H9 (cell line): ENCODE measurements at regions not wholly inside any gene's neighbourhood (a gene's known extent, or its start where the extent isn't known, plus 50 kb on each side); places are given as distances from the start of the nearest gene placed in this dataset.

Experiments used
- DNase-seq: peaks from one replicate; pipeline ENCODE4 v3.0.0-alpha.2; 2017
- H2AFZ ChIP-seq: one replicate; pipeline ENCODE4 v1.6.1; 2013; ENCODE audit warnings: mild to moderate bottlenecking, low read length, control low read depth, moderate library complexity
- H2AK5ac ChIP-seq: 2 replicates; pipeline ENCODE4 v1.6.1; 2013; ENCODE audit warnings: low read length, control low read depth, mixed read lengths; ENCODE audit not compliant: insufficient read length
- H2BK120ac ChIP-seq: one replicate; pipeline ENCODE4 v1.6.1; 2013; ENCODE audit warnings: low read depth, mild to moderate bottlenecking, low read length, control low read depth, inconsistent platforms; ENCODE audit not compliant: poor library complexity, severe bottlenecking
- H2BK12ac ChIP-seq: 2 replicates; pipeline ENCODE4 v1.6.1; 2013; ENCODE audit warnings: low read length, control low read depth, mixed read lengths, low read depth; ENCODE audit not compliant: insufficient read length
- H2BK15ac ChIP-seq: 2 replicates; pipeline ENCODE4 v1.6.1; 2013; ENCODE audit warnings: low read depth, low read length, control low read depth
- H2BK20ac ChIP-seq: one replicate; pipeline ENCODE4 v1.6.1; 2013; ENCODE audit warnings: low read depth, mild to moderate bottlenecking, low read length, control low read depth, inconsistent platforms; ENCODE audit not compliant: poor library complexity, severe bottlenecking
- H2BK5ac ChIP-seq: 2 replicates; pipeline ENCODE4 v1.6.1; 2013; ENCODE audit warnings: low read length, control low read depth, mixed read lengths; ENCODE audit not compliant: insufficient read length
- H3K14ac ChIP-seq: 2 replicates; pipeline ENCODE4 v1.6.1; 2013; ENCODE audit warnings: low read length, control low read depth; ENCODE audit not compliant: insufficient read depth
- H3K18ac ChIP-seq: 2 replicates; pipeline ENCODE4 v1.6.1; 2013; ENCODE audit warnings: low read depth, mild to moderate bottlenecking, mixed read lengths, low read length, control low read depth; ENCODE audit not compliant: insufficient read length
- H3K23ac ChIP-seq: 2 replicates; pipeline ENCODE4 v1.6.1; 2013; ENCODE audit warnings: low read length, control low read depth, mixed read lengths, low read depth; ENCODE audit not compliant: insufficient read length
- H3K23me2 ChIP-seq: 2 replicates; pipeline ENCODE4 v1.6.1; 2013; ENCODE audit warnings: low read depth, mild to moderate bottlenecking, mixed read lengths, low read length, control low read depth; ENCODE audit not compliant: insufficient read length, poor library complexity, severe bottlenecking
- H3K27ac ChIP-seq: 2 replicates; pipeline ENCODE4 v1.5.1; 2013; ENCODE audit warnings: low read length, control low read depth, mixed read lengths, low read depth; ENCODE audit not compliant: insufficient read length
- H3K27me3 ChIP-seq: 2 replicates; pipeline ENCODE4 v1.6.1; 2013; ENCODE audit warnings: low read length, control low read depth, inconsistent platforms; ENCODE audit not compliant: insufficient read depth
- H3K4ac ChIP-seq: 2 replicates; pipeline ENCODE4 v1.6.1; 2013; ENCODE audit warnings: low read depth, mild to moderate bottlenecking, control low read depth, inconsistent platforms, low read length, moderate library complexity
- H3K4me1 ChIP-seq: 2 replicates; pipeline ENCODE4 v1.6.1; 2013; ENCODE audit warnings: low read length, control low read depth, inconsistent platforms; ENCODE audit not compliant: insufficient read depth
- H3K4me2 ChIP-seq: 2 replicates; pipeline ENCODE4 v1.6.1; 2013; ENCODE audit warnings: low read length, control low read depth, mixed read lengths; ENCODE audit not compliant: insufficient read length, insufficient read depth
- H3K56ac ChIP-seq: 2 replicates; pipeline ENCODE4 v1.6.1; 2013; ENCODE audit warnings: low read depth, mild to moderate bottlenecking, mixed read lengths, low read length, control low read depth; ENCODE audit not compliant: insufficient read length
- H3K79me1 ChIP-seq: 2 replicates; pipeline ENCODE4 v1.6.1; 2013; ENCODE audit warnings: low read depth, mild to moderate bottlenecking, moderate library complexity, low read length, control low read depth, inconsistent platforms; ENCODE audit not compliant: insufficient read depth, poor library complexity, severe bottlenecking
- H3K79me2 ChIP-seq: 2 replicates; pipeline ENCODE4 v1.6.1; 2013; ENCODE audit warnings: low read length, control low read depth, inconsistent platforms; ENCODE audit not compliant: insufficient read depth
- H3K9ac ChIP-seq: 2 replicates; pipeline ENCODE4 v1.6.1; 2013; ENCODE audit warnings: low read length, control low read depth, mixed read lengths; ENCODE audit not compliant: insufficient read length; ENCODE audit errors: extremely low read depth
- H3K9me3 ChIP-seq: one replicate; pipeline ENCODE4 v1.6.1; 2013; ENCODE audit warnings: low read depth, low read length, inconsistent platforms; ENCODE audit not compliant: control insufficient read depth
- H3T11ph ChIP-seq: one replicate; pipeline ENCODE4 v1.6.1; 2013; ENCODE audit warnings: mild to moderate bottlenecking, low read length, control low read depth, inconsistent platforms
- H4K20me1 ChIP-seq: one replicate; pipeline ENCODE4 v1.6.1; 2013; ENCODE audit not compliant: control insufficient read depth, insufficient read length, insufficient read depth
- H4K5ac ChIP-seq: 2 replicates; pipeline ENCODE4 v1.6.1; 2013; ENCODE audit warnings: low read depth, mild to moderate bottlenecking, mixed read lengths, low read length, control low read depth; ENCODE audit not compliant: insufficient read length
- H4K8ac ChIP-seq: replicated peaks from 2 replicates; pipeline ENCODE4 v1.6.1; 2013; ENCODE audit warnings: low read length, control low read depth, mixed read lengths, low read depth; ENCODE audit not compliant: insufficient read length
- H4K91ac ChIP-seq: 2 replicates; pipeline ENCODE4 v1.6.1; 2013; ENCODE audit warnings: low read depth, mild to moderate bottlenecking, moderate library complexity, mixed read lengths, low read length, control low read depth; ENCODE audit not compliant: insufficient read length
- H3K27ac Mint-ChIP-seq, 3 experiments: 2 replicates in 2 of 3; 3 replicates in 1 of 3; pipeline ENCODE4 v1.8.0; 2020 to 2021; ENCODE audit warnings: mixed read lengths in 3 of 3, mild to moderate bottlenecking in 1 of 3, moderate library complexity in 1 of 3
- H3K27me3 Mint-ChIP-seq: 2 replicates; pipeline ENCODE4 v1.8.0; 2021; ENCODE audit warnings: low read depth, mild to moderate bottlenecking, moderate library complexity, mixed read lengths
- H3K36me3 Mint-ChIP-seq, 3 experiments: 2 replicates in 2 of 3; 3 replicates in 1 of 3; pipeline ENCODE4 v1.8.0; 2020 to 2021; ENCODE audit warnings: low read depth in 3 of 3, mixed read lengths in 3 of 3; ENCODE audit not compliant: insufficient read depth in 1 of 3
- H3K4me1 Mint-ChIP-seq, 2 experiments: 2 replicates each; pipeline ENCODE4 v1.8.0; 2020; ENCODE audit warnings: mixed read lengths in 2 of 2
- H3K4me3 Mint-ChIP-seq, 2 experiments: 2 replicates in 1 of 2; 3 replicates in 1 of 2; pipeline ENCODE4 v1.8.0; 2020 to 2021; ENCODE audit warnings: mild to moderate bottlenecking in 2 of 2, mixed read lengths in 2 of 2, moderate library complexity in 1 of 2
- H3K9me3 Mint-ChIP-seq, 2 experiments: 2 replicates in 1 of 2; 3 replicates in 1 of 2; pipeline ENCODE4 v1.8.0; 2020; ENCODE audit warnings: mild to moderate bottlenecking in 2 of 2, mixed read lengths in 2 of 2, moderate library complexity in 1 of 2
- CTCF ChIP-seq: fragments of 200-600 bp; sonication (generic); conservative IDR thresholded peaks from 3 replicates; pipeline ENCODE4 v1.8.0; 2021; ENCODE audit warnings: antibody characterized with exemption, mild to moderate bottlenecking
- WGBS: extraction: QIAGEN DNeasy Blood & Tissue Kit; methylation state at CpG from one replicate; pipeline ENCODE4 v1.1.7; 2013; ENCODE audit warnings: missing lambda C conversion rate, low lambda C conversion rate, mixed read lengths; ENCODE audit not compliant: insufficient read length; ENCODE audit errors: extremely low coverage; 5-methylcytosine and 5-hydroxymethylcytosine counted together

GRCh38 chr12:47504775-47505446 lies 200.9 kb downstream of the RPAP3 start:
- Histone ChIP-seq H3K23me2 (no peaks in the 10 kb centered on the region), H3K4ac (no peak overlapping the region), H4K20me1 (no peaks in the 10 kb centered on the region), H3K4me1 (no peaks in the 10 kb centered on the region), H2BK15ac (no peak overlapping the region), H3K56ac (no peak overlapping the region), H3K14ac (no peak overlapping the region), H3K27me3 (no peaks in the 10 kb centered on the region), H4K8ac (no peak overlapping the region), H2BK120ac (no peak overlapping the region), H3K9me3 (no peaks in the 10 kb centered on the region), H2AK5ac (no peak overlapping the region), H2BK12ac (no peak overlapping the region), H3K79me1 (no peaks in the 10 kb centered on the region), H3K79me2 (no peaks in the 10 kb centered on the region), H3K18ac (no peak overlapping the region), H3K27ac (no peak overlapping the region), H2BK20ac (no peak overlapping the region), H3K23ac (no peak overlapping the region), H3K4me2 (no peak overlapping the region), H4K5ac (no peak overlapping the region), H2BK5ac (no peak overlapping the region), H3T11ph (no peak overlapping the region), H3K9ac (no peak overlapping the region), H2AFZ (no peak overlapping the region), H4K91ac (no peak overlapping the region)
- no CpG with 5 or more reads among the region's 11 CpGs for WGBS
- H3K27me3 Mint-ChIP-seq = peaks cover 4% of the 10 kb centered on the region; the same call in 1 of the 2 replicates
- H3K4me3 Mint-ChIP-seq = no peak overlapping the region
- no peak for TF ChIP-seq CTCF
- no peaks in the 10 kb centered on the region; a peak in 1 of 7 replicates for H3K36me3 Mint-ChIP-seq
- H3K4me1 Mint-ChIP-seq = no peaks in the 10 kb centered on the region
- no peak overlapping the region for H3K27ac Mint-ChIP-seq
- H3K9me3 Mint-ChIP-seq = peaks cover 17 to 35% of the 10 kb centered on the region in 2 experiments
- DNase-seq = no peak
